HG03175 (cell line): ENCODE measurements at regions not wholly inside any gene's neighbourhood (a gene's known extent, or its start where the extent isn't known, plus 50 kb on each side); places are given as distances from the start of the nearest gene placed in this dataset.
"Not testable (repeated sequence)": the region's sequence is repeated elsewhere in the genome, so short reads cannot be mapped to it uniquely, and the experiment has no call there.

Source experiments
- ATAC-seq: cut with Tn5 transposase; IDR thresholded peaks from one replicate; pipeline ENCODE4 v1.9.1; 2021; ENCODE audit warnings: mild to moderate bottlenecking, moderate library complexity; ENCODE audit not compliant: unreplicated experiment

DNA sequence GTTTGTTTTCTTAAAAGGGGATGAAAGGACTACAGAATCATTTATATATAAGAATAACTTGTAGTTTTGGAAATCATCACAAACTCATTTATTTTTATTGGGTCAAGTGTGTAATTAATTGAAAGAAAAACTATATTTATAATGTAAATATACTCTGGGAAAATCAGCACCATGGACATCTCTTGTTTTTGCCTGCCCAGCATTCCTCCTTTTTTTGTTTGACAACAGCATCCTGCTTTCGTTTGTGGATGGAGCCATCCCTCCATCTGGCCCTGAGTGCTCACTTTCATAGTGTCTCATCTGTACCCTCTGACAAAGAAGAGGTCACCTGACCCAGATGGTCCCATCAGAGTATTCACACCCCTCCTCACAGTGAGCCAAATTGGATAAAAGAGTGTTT is 308.2 kb upstream of the HTR1E start:
- ATAC-seq = no peak

DNA sequence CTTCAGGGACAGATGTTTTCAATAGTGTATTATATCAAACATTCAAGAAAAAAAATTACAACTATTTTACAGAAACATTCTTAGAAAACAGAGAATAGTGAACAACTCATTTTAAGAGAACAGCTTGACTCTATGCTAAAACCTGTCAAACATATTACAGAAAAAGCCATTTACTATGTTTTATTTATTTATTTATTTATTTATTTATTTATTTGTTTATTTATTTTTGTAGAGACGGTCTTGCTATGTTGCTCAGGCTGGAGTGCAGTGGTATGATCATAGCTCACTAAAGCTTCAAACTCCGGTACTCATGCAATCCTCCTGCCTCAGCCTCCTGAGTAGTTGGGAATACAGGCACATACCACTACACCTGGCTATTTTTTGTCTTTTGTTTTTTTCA is 317.9 kb upstream of the HTR1E start:
- no peak for ATAC-seq

DNA sequence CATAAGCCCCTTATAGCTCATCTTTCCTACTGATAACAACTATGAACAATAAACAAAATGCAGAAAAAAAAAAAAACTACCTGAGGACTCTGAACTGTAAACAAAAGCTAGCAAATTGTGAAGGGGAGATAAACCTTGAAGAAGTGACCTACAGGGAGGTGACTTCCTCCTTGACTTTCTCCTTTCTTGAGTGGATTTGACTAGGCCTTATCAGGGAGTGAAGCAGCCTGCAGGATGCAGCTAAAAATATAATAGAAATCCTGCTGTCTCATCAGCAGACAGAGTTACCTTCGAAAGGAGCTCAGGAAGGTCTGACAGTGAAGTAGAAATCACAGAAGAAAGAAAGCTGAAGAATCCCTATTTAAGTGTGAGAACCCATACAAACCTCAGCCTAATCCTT is 322.0 kb upstream of the HTR1E start:
- no peak for ATAC-seq

DNA sequence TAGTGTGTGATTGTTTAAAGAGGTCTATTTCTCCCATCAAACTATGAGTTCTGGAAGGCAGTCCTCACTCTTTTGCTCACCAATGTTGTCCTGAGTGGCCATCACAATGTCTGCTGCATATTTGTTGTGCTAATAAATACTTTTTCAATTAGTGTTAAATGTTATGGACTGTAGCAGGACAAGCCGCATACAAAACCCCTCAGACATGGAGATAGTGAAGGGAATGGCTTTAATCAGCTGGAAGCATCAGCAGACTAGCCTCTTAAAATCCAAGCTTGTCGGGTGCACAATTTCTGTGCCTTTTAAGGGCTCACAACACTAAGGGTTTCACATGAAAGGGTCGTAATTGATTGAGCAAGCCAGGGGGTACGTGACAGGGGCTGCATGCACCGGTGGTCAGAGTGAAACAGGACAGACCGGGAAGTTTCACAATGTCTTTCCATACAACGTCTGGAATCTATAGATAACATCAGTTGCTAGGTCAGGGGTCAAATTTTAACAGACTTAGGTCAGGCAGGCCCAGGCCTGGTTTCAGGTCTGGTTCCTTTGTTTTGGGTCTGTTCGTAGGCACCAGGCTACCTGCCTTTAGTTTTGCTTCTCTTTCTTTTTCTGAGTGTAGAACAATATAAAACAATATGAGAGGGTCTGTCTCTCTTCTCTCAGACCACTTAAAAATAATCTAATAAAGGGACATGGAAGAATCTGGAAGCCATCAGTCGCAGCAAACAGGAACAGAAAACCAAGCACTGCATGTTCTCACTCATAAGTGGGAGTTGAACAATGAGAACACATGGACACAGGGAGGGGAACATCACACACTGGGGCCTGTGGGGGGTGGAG is 327.6 kb upstream of the HTR1E start:
- no peak for ATAC-seq

DNA sequence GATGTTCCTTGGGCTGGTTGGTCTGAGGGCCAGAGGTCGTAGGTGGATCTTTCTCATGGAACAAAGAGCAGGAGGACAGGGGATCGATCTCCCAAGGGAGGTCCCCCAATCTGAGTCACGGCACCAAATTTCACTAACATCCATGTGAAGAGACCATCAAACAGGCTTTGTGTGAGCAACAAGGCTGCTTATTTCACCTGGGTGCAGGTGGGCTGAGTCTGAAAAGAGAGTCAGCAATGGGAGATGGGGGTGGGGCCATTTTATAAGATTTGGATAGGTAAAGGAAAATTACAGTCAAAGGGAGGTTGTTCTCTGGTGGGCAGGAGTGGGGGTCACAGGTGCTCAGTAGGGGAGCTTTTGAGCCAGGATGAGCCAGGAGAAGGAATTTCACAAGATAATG is 334.0 kb upstream of the HTR1E start:
- not testable (repeated sequence) for ATAC-seq

DNA sequence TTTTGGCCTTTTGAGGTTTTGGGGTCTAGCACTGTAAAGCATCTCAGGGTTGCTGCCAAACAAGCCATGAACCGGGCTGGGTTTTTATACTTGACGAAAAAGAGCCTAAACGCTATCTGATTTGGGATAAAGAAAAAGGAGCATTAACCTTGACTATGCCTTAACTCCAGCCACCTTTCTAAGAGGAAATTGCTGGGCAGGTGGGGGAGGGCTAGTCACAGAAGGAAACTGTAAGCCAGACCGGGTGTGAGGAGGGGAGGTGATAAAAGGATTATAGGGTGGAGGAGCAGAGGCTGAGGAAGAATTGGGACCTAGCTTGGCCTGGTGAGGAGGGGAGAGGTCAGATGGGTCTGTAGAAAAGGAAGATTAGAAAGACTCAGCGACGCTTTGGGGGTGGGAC is 335.2 kb upstream of the HTR1E start:
- not testable (repeated sequence) for ATAC-seq

DNA sequence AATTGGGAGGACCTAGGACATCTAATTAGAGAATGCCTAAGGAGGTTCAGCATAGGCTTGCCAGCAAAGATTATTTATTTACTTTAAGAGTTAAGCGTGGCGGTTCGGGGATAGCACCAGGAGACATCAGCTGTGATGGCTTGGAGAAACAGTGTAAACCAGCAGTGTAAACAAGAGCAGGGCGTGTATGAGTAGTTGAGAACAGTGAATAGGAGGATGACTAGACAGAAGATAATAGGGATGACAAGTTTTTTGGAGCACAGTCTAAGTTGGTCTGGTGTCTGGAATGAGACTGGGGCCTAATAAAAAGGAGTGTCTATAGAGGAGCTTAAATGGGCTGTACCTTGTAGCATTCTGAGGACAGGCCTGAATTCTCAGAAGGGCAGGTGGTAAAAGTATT is 338.4 kb upstream of the HTR1E start:
- ATAC-seq = not testable (repeated sequence)

DNA sequence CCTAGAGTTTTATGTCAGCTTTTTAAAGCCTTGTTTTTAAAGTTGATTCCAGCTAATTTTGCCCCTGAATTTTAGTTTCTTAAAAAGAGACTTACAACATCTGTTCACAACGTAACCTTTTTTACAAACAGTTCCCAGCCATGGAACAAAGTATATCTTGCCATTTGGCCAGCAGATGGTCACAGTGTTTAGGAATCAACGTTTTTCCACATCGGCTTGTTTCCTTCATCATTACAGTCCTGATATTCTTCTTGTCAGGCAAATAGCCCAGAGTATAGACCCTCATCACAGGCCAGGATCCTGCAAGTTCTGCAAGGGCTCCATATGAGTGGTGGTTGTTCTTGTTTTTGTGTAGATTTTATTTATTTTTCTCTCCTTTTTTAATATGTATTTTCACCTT is 341.7 kb upstream of the HTR1E start:
- ATAC-seq = no peak

DNA sequence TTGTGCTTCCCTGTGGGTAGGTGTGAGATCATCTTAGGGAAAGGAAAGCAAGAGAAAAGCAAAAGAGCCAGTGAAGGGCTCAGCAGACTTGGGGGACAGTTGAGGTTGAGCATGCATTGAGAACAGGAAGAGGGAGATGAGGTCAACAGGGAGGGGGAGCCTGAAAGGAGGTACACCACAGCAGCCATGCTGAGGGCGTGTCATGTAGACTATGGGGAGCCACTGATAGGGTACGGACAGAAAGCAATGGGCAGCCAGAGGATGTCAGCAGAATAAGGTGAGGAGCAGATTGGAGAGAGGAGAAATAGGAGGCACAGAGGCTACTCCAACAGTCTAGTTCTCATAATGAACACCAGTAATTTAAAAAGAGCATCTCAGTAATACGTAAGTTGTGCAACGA is 351.1 kb upstream of the HTR1E start:
- ATAC-seq = no peak

DNA sequence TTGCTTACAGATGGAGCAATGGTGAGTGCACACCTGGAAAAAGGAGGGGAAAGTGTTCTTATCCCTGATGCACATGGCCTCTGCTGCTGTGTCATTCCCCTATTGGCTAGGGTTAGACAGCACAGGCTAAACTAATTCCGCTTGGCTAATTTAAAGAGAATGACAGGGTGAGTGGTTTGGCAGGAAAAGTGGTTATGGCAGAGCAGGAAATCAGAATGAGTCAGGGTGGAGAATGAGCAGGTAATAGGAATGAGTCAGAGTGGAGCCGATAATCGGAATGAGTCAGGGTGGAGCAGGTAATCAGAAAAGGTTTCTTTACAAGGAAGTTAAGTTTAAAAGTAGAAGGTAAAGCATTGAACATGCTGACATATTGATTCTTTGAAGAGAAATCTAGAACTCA is 355.5 kb upstream of the HTR1E start:
- no peak for ATAC-seq

DNA sequence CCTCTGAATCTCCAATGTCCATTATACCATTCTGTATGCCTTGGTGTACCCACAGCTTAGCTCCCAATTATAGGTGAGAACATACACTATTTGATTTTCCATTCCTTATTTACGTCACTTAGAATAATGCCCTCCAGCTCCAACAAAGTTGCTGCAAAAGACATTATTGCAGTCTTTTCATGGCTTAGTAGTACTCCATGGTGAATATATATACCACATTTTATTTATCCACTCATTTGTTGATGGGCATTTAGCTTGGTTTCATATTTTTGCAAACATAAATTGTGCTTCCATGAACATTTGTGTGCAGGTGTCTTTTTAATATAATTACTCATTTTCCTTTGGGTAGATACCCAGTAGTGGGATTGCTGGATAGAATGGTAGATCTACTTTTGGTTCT is 374.1 kb upstream of the HTR1E start:
- no peak for ATAC-seq

DNA sequence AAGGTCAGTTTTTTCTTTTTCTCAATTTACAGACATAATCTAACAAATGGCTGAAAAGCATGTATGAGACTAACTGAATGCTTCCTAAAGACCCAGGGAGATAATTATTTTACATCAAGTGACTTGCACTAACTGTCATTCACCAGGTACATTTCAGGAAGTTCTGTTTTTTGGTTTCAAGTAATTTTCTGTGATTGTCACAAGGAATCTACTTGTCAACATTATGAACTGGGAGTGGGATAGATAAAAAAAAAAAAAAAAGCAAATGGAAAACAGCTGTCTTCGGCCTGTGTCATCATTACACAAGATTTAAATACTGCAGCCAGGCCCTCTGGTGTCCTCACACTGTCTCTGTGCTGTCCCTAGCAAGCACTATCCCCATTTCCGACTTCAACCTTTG is 379.0 kb upstream of the HTR1E start:
- ATAC-seq = no peak

DNA sequence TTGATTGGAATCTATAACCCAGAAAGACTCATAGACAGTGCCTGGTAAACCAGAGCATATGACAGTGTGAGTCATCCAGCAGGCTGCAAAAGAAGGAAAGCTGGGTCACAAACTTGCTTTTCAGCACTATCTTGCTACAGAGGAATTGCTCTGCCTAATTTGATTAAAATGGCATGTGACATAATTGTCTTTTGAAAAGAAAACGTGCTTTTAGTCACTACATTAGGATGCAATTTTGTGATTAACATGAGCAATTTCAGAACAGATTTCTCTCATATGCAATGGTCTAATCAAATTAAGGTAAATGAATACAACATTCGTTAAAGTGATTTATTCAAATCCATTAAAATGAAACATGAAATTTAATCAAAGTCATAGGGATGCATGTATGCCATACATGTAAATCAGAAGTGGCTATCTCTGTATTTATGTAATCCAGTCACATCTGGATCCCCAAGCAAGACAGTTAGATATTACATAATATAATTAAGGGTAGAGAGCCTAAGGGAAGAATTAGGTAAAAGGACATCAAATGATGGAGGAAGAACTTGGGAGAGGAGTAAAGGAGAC is 400.0 kb upstream of the HTR1E start:
- ATAC-seq = no peak

DNA sequence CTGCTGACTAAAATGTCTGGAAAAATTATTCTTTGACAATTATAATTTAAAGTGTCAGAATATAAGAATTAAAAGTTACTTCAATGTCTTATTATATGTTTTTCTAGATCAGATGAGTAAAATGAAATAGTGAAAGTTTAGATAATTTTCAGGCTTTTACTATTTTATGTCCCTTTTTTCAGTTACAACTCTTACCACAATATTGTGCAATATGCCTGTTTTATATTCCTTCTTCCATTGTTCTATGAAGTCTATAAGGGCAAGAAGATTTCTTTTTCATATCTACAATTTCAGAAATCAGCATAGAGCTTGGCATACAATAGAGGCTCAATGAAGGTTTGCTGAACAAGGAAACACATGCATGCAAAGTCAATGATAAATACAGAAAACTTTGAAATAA is 401.2 kb upstream of the HTR1E start:
- no peak for ATAC-seq

DNA sequence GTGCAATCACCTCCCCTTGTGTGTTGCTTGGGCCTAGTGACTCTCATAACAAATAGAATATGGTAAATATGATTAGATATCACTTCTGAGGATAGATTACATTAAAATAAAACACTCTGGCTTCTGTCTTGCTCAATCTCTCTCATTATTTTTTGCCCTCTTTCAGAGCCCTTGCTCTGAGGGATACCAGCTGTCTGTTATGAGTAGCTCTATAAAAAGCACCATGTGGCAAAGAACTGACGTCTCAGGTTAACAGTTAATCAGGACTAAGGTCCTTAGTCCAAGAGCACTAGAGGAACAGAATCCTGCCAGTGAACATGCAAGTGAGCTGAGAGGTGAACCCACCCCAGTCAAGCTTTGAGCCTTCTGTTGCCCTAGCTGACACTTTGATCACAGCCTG is 402.2 kb upstream of the HTR1E start:
- ATAC-seq = no peak

DNA sequence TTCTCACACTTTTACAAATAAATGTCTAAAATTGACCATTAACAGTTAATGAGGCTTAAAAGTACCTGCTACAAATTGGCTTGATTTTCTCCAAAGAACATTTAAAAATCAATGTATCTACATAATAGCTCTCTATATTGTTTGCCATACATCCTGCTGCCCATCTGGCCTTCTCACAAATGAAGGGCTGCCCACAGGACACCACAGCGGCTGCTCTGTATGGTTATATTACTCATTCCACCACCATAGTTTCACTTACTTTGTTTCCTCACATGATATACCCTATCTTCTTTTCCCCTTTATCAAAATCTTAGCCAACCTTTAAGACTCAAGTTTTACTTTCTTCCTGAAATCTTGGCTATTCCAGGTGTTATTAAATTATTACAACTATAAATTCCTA is 407.7 kb upstream of the HTR1E start:
- no peak for ATAC-seq

DNA sequence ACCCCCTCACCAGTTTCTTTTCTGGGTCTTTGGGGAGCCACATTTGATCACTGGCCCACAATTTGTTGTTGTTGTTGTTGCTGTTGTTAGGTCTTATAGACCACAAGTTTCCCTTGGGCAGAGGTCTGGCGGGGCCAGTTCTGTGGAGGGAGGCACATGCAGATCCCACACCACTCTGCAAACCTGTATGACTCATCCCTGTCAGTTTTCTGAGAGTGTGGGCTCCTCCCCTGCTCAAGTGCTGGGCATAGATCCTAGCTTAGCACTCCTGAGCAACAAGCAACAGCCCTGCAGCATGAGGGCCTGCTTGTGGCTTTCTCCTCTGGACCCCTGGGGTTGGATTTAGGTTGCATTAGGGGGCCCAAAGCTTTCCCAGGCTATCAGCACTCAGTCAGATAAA is 411.1 kb upstream of the HTR1E start:
- ATAC-seq = no peak

DNA sequence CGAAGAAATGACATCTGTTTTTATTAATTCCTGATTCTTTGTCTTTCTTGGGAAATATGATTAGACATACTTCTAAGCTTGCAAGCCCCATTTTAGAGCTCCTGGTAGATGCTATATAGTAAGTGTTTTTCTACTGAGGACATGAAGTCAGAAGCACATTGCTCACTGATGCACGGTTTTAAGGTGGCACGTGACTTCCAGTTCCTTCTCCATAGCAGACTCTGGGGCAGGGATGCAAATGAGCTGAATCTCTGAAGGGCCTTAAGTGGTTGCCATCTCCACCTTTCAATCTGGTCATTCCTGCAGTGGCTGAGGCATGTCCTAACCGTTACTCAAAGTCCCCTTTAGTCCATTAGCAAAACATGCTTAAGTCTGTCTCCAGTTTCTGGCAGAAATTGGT is 421.2 kb upstream of the HTR1E start:
- no peak for ATAC-seq

DNA sequence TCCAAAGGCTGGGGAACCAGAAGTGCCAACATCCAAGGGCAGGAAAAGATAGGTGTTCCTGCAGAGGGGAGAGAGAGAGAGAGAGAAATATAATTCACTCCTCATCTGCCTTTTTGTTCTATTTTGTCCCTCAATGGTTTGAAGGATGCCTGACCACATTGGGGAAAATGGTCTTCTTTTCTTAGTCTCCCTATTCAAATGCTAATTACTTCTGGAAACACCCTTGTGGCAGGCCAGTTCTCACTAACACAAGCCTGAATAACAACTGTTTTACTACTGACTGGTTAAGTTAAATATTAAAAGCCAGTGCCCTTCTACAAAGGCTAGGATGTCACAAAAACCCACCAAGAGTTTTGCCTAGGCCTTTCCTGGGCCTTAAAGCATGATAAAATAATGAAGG is 425.4 kb upstream of the HTR1E start:
- ATAC-seq = no peak

DNA sequence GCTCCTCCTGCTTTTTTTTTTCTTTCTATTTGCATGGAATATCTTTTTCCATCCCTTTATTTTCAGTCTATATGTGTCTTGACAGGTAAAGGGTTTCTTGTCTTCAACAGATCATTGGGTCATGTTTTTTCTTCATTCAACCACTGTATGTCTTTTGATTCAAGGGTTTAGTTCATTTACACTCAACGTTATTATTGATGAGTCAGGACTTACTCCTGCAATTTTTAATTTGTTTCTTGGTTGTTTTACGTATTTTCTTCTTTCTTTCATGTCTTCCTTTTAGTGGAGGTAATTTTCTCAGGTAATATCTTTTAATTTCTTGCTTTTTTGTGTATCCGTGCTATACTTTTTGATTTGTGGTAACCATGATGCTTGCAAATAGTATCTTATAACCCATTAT is 429.1 kb upstream of the HTR1E start:
- ATAC-seq = no peak

DNA sequence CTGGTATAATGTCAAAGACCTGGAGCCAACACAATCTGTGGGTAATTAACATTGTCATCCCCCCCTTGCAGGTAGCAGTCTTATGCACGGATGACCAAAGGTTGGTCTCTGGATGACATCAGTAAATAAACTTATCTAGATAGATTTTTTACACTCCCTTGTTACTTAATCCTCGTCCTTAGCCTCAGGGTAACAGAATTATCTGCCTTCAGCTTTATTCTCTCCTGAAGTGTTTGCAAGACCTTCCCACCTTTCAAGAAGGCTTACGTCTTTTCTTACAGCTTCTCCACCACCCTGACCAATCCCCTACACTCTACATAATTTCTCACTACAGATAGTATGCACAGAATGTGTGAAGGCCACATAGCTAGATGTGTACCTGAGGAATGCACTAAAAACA is 434.8 kb upstream of the HTR1E start:
- no peak for ATAC-seq

DNA sequence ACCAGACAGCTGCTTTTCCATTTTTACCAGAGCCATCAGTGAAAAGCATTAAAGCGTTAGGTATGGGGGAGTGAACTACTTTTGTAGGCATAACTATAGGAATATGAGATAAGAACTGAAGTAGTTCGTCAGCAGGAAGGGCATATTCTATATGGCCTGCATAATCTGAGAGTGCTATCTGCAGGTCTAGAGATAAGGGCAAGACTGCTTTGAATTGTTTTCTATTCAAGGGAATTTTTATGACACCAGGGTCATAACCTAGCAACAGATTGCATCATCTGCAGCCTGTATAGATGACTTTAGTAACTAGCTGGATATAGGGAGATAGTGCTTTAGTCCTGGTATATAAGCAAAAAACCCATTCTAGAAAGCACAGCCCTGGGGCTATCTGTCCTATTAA is 437.3 kb upstream of the HTR1E start:
- ATAC-seq = no peak

DNA sequence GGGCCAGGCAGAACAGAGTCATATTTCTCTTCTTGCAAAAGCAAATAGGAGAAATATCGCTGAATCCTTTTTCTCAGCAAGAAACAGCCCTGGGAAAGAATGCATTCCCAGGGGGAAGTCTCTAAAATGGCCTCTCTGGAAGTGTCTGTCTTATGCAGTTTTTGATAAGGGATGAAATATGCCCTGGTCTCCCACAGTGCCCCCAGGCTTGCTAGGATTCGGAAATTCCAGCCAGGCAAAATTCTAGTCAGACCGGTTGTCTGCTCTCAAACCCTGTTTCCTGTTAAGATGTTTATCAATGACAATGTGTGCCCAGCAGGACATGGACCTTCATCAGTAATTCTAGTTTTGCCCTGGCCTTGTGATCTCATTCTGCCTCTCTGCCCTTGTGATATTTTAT is 448.3 kb upstream of the HTR1E start:
- ATAC-seq = not testable (repeated sequence)
